OCI-LY1 (cell line): ENCODE measurements at regions not wholly inside any gene's neighbourhood (a gene's known extent, or its start where the extent isn't known, plus 50 kb on each side); places are given as distances from the start of the nearest gene placed in this dataset.

ENCODE experiments used
- H2AFZ ChIP-seq: fragments of 200-600 bp; sonication (generic), shearing (Covaris generic); 2 replicates; pipeline ENCODE4 v1.6.0; 2014; ENCODE audit warnings: antibody characterized with exemption, mild to moderate bottlenecking, low read length
- H3F3A ChIP-seq: fragments of 200-600 bp; sonication (generic), shearing (Covaris generic); 2 replicates; pipeline ENCODE4 v1.6.0; 2014; ENCODE audit warnings: mild to moderate bottlenecking, antibody characterized with exemption, low read length, moderate library complexity; ENCODE audit not compliant: insufficient read depth
- H3K27ac ChIP-seq: fragments of 200-600 bp; sonication (generic); 2 replicates; pipeline ENCODE4 v1.5.1; 2014; ENCODE audit warnings: low read length, mixed run types, mild to moderate bottlenecking, low read depth; ENCODE audit not compliant: poor library complexity, severe bottlenecking
- H3K27me3 ChIP-seq: fragments of 200-600 bp; sonication (generic); 2 replicates; pipeline ENCODE4 v1.6.0; 2014; ENCODE audit warnings: antibody characterized with exemption, mild to moderate bottlenecking, low read length, moderate library complexity; ENCODE audit not compliant: insufficient read depth
- H3K36me3 ChIP-seq: fragments of 200-600 bp; sonication (generic); 2 replicates; pipeline ENCODE4 v1.6.1; 2014; ENCODE audit warnings: mild to moderate bottlenecking, antibody characterized with exemption, low read length, moderate library complexity, mixed read lengths; ENCODE audit not compliant: insufficient read depth
- H3K4me1 ChIP-seq: fragments of 200-600 bp; sonication (generic); 2 replicates; pipeline ENCODE4 v1.5.1; 2014; ENCODE audit warnings: mild to moderate bottlenecking, low read length, moderate library complexity; ENCODE audit not compliant: insufficient read depth, severe bottlenecking
- H3K4me2 ChIP-seq: fragments of 200-600 bp; sonication (generic), shearing (Covaris generic); 2 replicates; pipeline ENCODE4 v1.6.1; 2014; ENCODE audit warnings: low read length
- H3K4me3 ChIP-seq: fragments of 200-600 bp; sonication (generic); 2 replicates; pipeline ENCODE4 v1.5.1; 2014; ENCODE audit warnings: low read length, low read depth, mild to moderate bottlenecking, mixed read lengths; ENCODE audit not compliant: poor library complexity, severe bottlenecking
- H3K79me2 ChIP-seq: fragments of 200-600 bp; shearing (Covaris generic); 2 replicates; pipeline ENCODE4 v1.6.1; 2016; ENCODE audit warnings: mixed run types, low read length, mixed read lengths; ENCODE audit not compliant: insufficient read depth
- H3K9ac ChIP-seq: fragments of 200-600 bp; sonication (generic), shearing (Covaris generic); 2 replicates; pipeline ENCODE4 v1.6.1; 2014; ENCODE audit warnings: mild to moderate bottlenecking, low read length, mixed read lengths
- H3K9me2 ChIP-seq: fragments of 200-600 bp; sonication (generic), shearing (Covaris generic); 2 replicates; pipeline ENCODE4 v1.6.1; 2014; ENCODE audit warnings: low read depth, mild to moderate bottlenecking, low read length, mixed read lengths
- H3K9me3 ChIP-seq: fragments of 200-600 bp; shearing (Covaris generic); 2 replicates; pipeline ENCODE4 v1.6.1; 2014; ENCODE audit warnings: low read length, mixed read lengths
- H4K20me1 ChIP-seq: fragments of 200-600 bp; sonication (generic), shearing (Covaris generic); 2 replicates; pipeline ENCODE4 v1.6.0; 2016; ENCODE audit warnings: mild to moderate bottlenecking, low read length; ENCODE audit not compliant: insufficient read depth
- CTCF ChIP-seq: fragments of 200-600 bp; sonication (generic), shearing (Covaris generic); IDR thresholded peaks from 2 replicates; pipeline ENCODE4 v1.5.1; 2017; ENCODE audit warnings: mild to moderate bottlenecking, antibody characterized with exemption, low read length, moderate library complexity, mixed read lengths
- EZH2 ChIP-seq: fragments of 200-600 bp; sonication (generic), shearing (Covaris generic); IDR thresholded peaks from 2 replicates; pipeline ENCODE4 v1.8.0; 2017; ENCODE audit warnings: borderline replicate concordance, mixed run types, mild to moderate bottlenecking, antibody characterized with exemption, low read length, moderate library complexity, mixed read lengths

GRCh38 chr5:120388016-120388781, 75.9 kb upstream of the PRR16 start:
- Histone ChIP-seq H3K79me2 (no peaks in the 10 kb centered on the region), H3K4me2 (no peak overlapping the region), H3K9ac (no peak overlapping the region), H2AFZ (no peak overlapping the region), H3K27me3 (no peaks in the 10 kb centered on the region), H3K4me3 (no peak overlapping the region), H3K9me2 (no peaks in the 10 kb centered on the region), H3K4me1 (no peaks in the 10 kb centered on the region), H3F3A (no peaks in the 10 kb centered on the region), H3K27ac (no peak overlapping the region), H4K20me1 (no peaks in the 10 kb centered on the region), H3K9me3 (no peaks in the 10 kb centered on the region), H3K36me3 (no peaks in the 10 kb centered on the region)
- TF ChIP-seq EZH2 = no peak
- TF ChIP-seq CTCF = no peak

- Histone ChIP-seq H3K36me3 (no peaks in the 10 kb centered on the region), H3K4me3 (no peak overlapping the region)
- TF ChIP-seq CTCF (no peak), EZH2 (no peak)
Observed at GRCh38 chr5:120394259-120394658, 69.8 kb upstream of the PRR16 start.

GRCh38 chr5:120396186-120396585, 67.9 kb upstream of the PRR16 start:
- no peaks in the 10 kb centered on the region for H3K27me3 ChIP-seq
- no peaks in the 10 kb centered on the region for H3K79me2 ChIP-seq
- no peaks in the 10 kb centered on the region for H4K20me1 ChIP-seq
- TF ChIP-seq EZH2 (no peak), CTCF (no peak)
- H3K9ac ChIP-seq = no peak overlapping the region
- H3F3A ChIP-seq = no peaks in the 10 kb centered on the region
- H3K4me3 ChIP-seq = no peak overlapping the region
- H3K9me3 ChIP-seq = no peaks in the 10 kb centered on the region
- H3K36me3 ChIP-seq = no peaks in the 10 kb centered on the region
- H3K9me2 ChIP-seq = no peaks in the 10 kb centered on the region
- H3K27ac ChIP-seq = no peak overlapping the region
- H3K4me1 ChIP-seq = no peaks in the 10 kb centered on the region
- no peak overlapping the region for H3K4me2 ChIP-seq
- no peak overlapping the region for H2AFZ ChIP-seq

More at GRCh38 chr5:120394259-120394658, 69.8 kb upstream of the PRR16 start:
- H3F3A ChIP-seq = no peaks in the 10 kb centered on the region
- no peaks in the 10 kb centered on the region for H3K9me3 ChIP-seq
- H3K79me2 ChIP-seq = no peaks in the 10 kb centered on the region
- H3K4me1 ChIP-seq = no peaks in the 10 kb centered on the region
- H3K9ac ChIP-seq = no peak overlapping the region
- H3K4me2 ChIP-seq = no peak overlapping the region
- H4K20me1 ChIP-seq = no peaks in the 10 kb centered on the region
- no peak overlapping the region for H3K27ac ChIP-seq
- H2AFZ ChIP-seq = no peak overlapping the region
- no peaks in the 10 kb centered on the region for H3K27me3 ChIP-seq
- H3K9me2 ChIP-seq = no peaks in the 10 kb centered on the region
